HEK293 (cell line): ENCODE measurements at regions not wholly inside any gene's neighbourhood (a gene's known extent, or its start where the extent isn't known, plus 50 kb on each side); places are given as distances from the start of the nearest gene placed in this dataset.

Experiments used
- SP3 ChIP-seq: fragments of 450-650 bp; formaldehyde crosslinking; IDR thresholded peaks from 2 replicates; pipeline ENCODE4 v1.5.1; 2016; ENCODE audit warnings: missing biosample characterization, missing genetic modification characterization
- ZNF146 ChIP-seq: fragments of 450-650 bp; formaldehyde crosslinking; IDR thresholded peaks from 2 replicates; pipeline ENCODE4 v1.5.1; 2016; ENCODE audit warnings: missing biosample characterization, missing genetic modification characterization
- TF ChIP-seq, protein P1 (sequence below): fragments of 450-650 bp; formaldehyde crosslinking; IDR thresholded peaks from 2 replicates; pipeline ENCODE4 v1.5.1; 2016; ENCODE audit warnings: missing biosample characterization, missing genetic modification characterization

DNA sequence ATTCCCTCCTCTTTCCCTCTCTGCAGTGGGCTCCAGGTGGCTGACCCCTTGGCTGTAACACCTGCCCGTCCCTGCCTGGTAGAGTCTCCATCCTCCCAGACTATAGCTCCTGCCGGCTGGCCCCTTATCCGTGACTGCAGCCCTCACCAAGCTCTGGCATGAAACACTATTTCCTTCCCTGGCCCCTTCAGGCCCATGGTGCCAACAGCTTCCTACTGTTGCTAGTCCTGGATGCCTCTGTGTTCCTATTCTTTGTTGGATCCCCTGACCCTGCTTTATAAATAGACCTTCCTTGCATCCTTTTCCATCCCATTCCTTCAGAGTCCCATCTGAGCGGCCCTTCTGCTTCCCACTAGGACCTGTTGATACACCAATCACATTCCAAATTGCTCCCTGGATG lies 195.0 kb downstream of the ZNF326 start:
- no peak for TF ChIP-seq SP3 (tag by site-specific recombination)
- TF ChIP-seq, protein P1, sequence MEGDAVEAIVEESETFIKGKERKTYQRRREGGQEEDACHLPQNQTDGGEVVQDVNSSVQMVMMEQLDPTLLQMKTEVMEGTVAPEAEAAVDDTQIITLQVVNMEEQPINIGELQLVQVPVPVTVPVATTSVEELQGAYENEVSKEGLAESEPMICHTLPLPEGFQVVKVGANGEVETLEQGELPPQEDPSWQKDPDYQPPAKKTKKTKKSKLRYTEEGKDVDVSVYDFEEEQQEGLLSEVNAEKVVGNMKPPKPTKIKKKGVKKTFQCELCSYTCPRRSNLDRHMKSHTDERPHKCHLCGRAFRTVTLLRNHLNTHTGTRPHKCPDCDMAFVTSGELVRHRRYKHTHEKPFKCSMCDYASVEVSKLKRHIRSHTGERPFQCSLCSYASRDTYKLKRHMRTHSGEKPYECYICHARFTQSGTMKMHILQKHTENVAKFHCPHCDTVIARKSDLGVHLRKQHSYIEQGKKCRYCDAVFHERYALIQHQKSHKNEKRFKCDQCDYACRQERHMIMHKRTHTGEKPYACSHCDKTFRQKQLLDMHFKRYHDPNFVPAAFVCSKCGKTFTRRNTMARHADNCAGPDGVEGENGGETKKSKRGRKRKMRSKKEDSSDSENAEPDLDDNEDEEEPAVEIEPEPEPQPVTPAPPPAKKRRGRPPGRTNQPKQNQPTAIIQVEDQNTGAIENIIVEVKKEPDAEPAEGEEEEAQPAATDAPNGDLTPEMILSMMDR (tag by site-specific recombination): no peak
- TF ChIP-seq ZNF146 (tag by site-specific recombination): no peak
